Heart right ventricle (tissue), 16 donors: ENCODE measurements at regions not wholly inside any gene's neighbourhood (a gene's known extent, or its start where the extent isn't known, plus 50 kb on each side); places are given as distances from the start of the nearest gene placed in this dataset.

Source experiments
- ATAC-seq, 8 donors: fragments of 200-7000 bp; cut with Tn5 transposase; one replicate each; pipeline ENCODE4 v1.9.1; 2020; ENCODE audit warnings: mild to moderate bottlenecking in 8 of 8, moderate library complexity in 8 of 8, moderate number of reproducible peaks in 1 of 8
- DNase-seq, 2 donors: peaks; one replicate each; pipeline ENCODE4 v3.0.0-alpha.2; 2020
- H3K27ac ChIP-seq, 10 donors: fragments of 200-600 bp; sonication (generic) in 2 of 10; one replicate each; pipeline versions ENCODE4 v1.5.0 to v1.8.0; 2020 to 2022; ENCODE audit warnings: mild to moderate bottlenecking in 3 of 10
- H3K27me3 ChIP-seq, 7 donors: fragments of 200-600 bp; one replicate each; pipeline ENCODE4 v1.8.0; 2021 to 2022; ENCODE audit warnings: mild to moderate bottlenecking in 2 of 7
- H3K36me3 ChIP-seq, 9 donors: fragments of 200-600 bp; sonication (generic) in 1 of 9; one replicate each; pipeline versions ENCODE4 v1.5.0 to v1.8.0; 2020 to 2022; ENCODE audit warnings: mild to moderate bottlenecking in 2 of 9
- H3K4me1 ChIP-seq, 9 donors: fragments of 200-600 bp; sonication (generic) in 1 of 9; one replicate each; pipeline versions ENCODE4 v1.5.0 to v1.8.0; 2020 to 2022; ENCODE audit warnings: mild to moderate bottlenecking in 4 of 9
- H3K4me3 ChIP-seq, 10 donors: fragments of 200-600 bp; sonication (generic) in 2 of 10; one replicate each; pipeline versions ENCODE4 v1.5.0 to v1.8.0; 2020 to 2022; ENCODE audit warnings: mild to moderate bottlenecking in 7 of 10, moderate library complexity in 2 of 10
- H3K9me3 ChIP-seq, 11 donors: fragments of 200-600 bp in 10 of 11; sonication (generic) in 2 of 11; one replicate each; pipeline versions ENCODE4 v1.5.0 to v1.8.0; 2013 to 2022; ENCODE audit warnings: mild to moderate bottlenecking in 2 of 11, control low read depth in 1 of 11, moderate library complexity in 1 of 11
- CTCF ChIP-seq, 9 donors: fragments of 200-600 bp; sonication (generic) in 2 of 9; IDR thresholded peaks; one replicate each; pipeline versions ENCODE4 v1.5.0 to v1.8.0; 2021 to 2022; ENCODE audit warnings: antibody characterized with exemption in 9 of 9, mild to moderate bottlenecking in 5 of 9, moderate library complexity in 1 of 9
- WGBS, 2 donors: extraction: QIAGEN DNeasy Blood & Tissue Kit; methylation state at CpG; one replicate each; pipeline ENCODE4 v1.1.7; 2013; ENCODE audit warnings: inconsistent platforms in 1 of 2; 5-methylcytosine and 5-hydroxymethylcytosine counted together
- intact Hi-C, 10 donors: fragments of 100-400 bp; cut with DNase I; formaldehyde crosslinking; loops; one replicate each; pipeline versions ENCODE4 v1.11.1 to v1.14.2; 2022
- donor health status: Arrhythmogenic right ventricular cardiomyopathy.
- donor health status: ischemic (EF 13 %, LVEDD 7.1; RV severe dilation, severe dysfunction).
- donor health status: healthy with polysubstance abuse.
- donor health status: DM: no; HTN: yes; CAD: no.
- donor health status: DM: no; HTN: no; CAD: no.
- donor health status: ischemic (EF 25% LVEDD 6.9; RV normal size, moderate dysfunction).
- donor health status: ischemic (EF 25% LVEDD 5.7; RV mildly dilated, moderate dysfunction).
- donor health status: healthy.
- donor health status: DM: yes; HTN: yes; CAD: no.
- donor health status: Ischemic cardiomyopathy.
- donor health status: ischemic (EF 35%, LVEDD 5.7; RV mildly dilated, moderate dysfunction).
- donor health status: nonischemic (EF 11% LVEDD 7.7; RV severe dilation, severe dysfunction).
- donor health status: DM: yes; HTN: yes; CAD: no.
- donor health status: PGD.
- donor health status: ischemic (EF 29% LVEDD 5.4; RV normal size, mild dysfunction).
- donor health status: nonischemic (EF 23%, LVEDD 6.1; RV moderate dilation, normal function).

- Histone ChIP-seq H3K4me3 (no peak overlapping the region), H3K27ac (no peak overlapping the region), H3K4me1 (peaks cover 0 to 9% (median 0%) of the 10 kb centered on the region in 9 donors), H3K9me3 (no peaks in the 10 kb centered on the region), H3K36me3 (no peaks in the 10 kb centered on the region), H3K27me3 (no peaks in the 10 kb centered on the region)
- intact Hi-C loops, result no loop called here
- ATAC-seq (no peak), DNase-seq (no peak)
- TF ChIP-seq CTCF (IDR thresholded peaks at IDR 0.05), result no peak
- 74 to 85% methylated on average over 15 of the region's 15 CpGs for WGBS, 2 donors
Measured at GRCh38 chr2:2837746-2838547, 506.9 kb upstream of the MYT1L start.

- no peak for TF ChIP-seq CTCF (IDR thresholded peaks at IDR 0.05)
- H3K4me1 ChIP-seq, result peaks cover 0 to 9% (median 0%) of the 10 kb centered on the region in 9 donors
- H3K27ac ChIP-seq, result no peak overlapping the region
- no peak for DNase-seq
- whole genome bisulfite sequencing, 2 donors, result 73 to 86% methylated on average over 5 of the region's 5 CpGs
- no peaks in the 10 kb centered on the region for H3K36me3 ChIP-seq
- intact Hi-C loops, result no loop called here
- no peaks in the 10 kb centered on the region for H3K27me3 ChIP-seq
- H3K4me3 ChIP-seq, result no peak overlapping the region
- no peak for ATAC-seq
- no peaks in the 10 kb centered on the region for H3K9me3 ChIP-seq
Measured at GRCh38 chr2:2836343-2837070, 505.4 kb upstream of the MYT1L start.

GRCh38 chr2:2834516-2835254 is 503.6 kb upstream of the MYT1L start:
- Histone ChIP-seq H3K27me3 (no peaks in the 10 kb centered on the region), H3K9me3 (no peaks in the 10 kb centered on the region), H3K36me3 (no peaks in the 10 kb centered on the region), H3K4me1 (peaks cover 0 to 4% (median 0%) of the 10 kb centered on the region in 9 donors), H3K27ac (no peak overlapping the region), H3K4me3 (no peak overlapping the region)
- no peak for DNase-seq
- intact Hi-C loops, result no loop called here
- ATAC-seq, result no peak
- TF ChIP-seq CTCF (IDR thresholded peaks at IDR 0.05), result no peak
- WGBS, 2 donors, result 71 to 74% methylated on average over 10 of the region's 10 CpGs

GRCh38 chr2:2834105-2834504 is 503.0 kb upstream of the MYT1L start:
- WGBS, 2 donors, result 72 to 79% methylated on average over 11 of the region's 11 CpGs
- no peak for DNase-seq

More at GRCh38 chr2:2834105-2834504, 503.0 kb upstream of the MYT1L start:
- no peaks in the 10 kb centered on the region for H3K27me3 ChIP-seq
- H3K36me3 ChIP-seq, result no peaks in the 10 kb centered on the region
- no peak for TF ChIP-seq CTCF (IDR thresholded peaks at IDR 0.05)
- no peaks in the 10 kb centered on the region for H3K4me1 ChIP-seq
- intact Hi-C loops, result no loop called here
- H3K4me3 ChIP-seq, result no peak overlapping the region
- ATAC-seq, result no peak
- no peak overlapping the region for H3K27ac ChIP-seq
- H3K9me3 ChIP-seq, result no peaks in the 10 kb centered on the region
